ENCODE measurements at regions not wholly inside any gene's neighbourhood (a gene's known extent, or its start where the extent isn't known, plus 50 kb on each side); places are given as distances from the start of the nearest gene placed in this dataset.
"Not testable (repeated sequence)": the region's sequence is repeated elsewhere in the genome, so short reads cannot be mapped to it uniquely, and the experiment has no call there.

- DNase-seq = no peak
- no peaks in the 10 kb centered on the region for H3K4me1 ChIP-seq
- no peak overlapping the region for H3K27ac ChIP-seq
- no peaks in the 10 kb centered on the region for H3K36me3 ChIP-seq
- no peaks in the 10 kb centered on the region for H3K9me3 ChIP-seq
- no peaks in the 10 kb centered on the region for H3K27me3 ChIP-seq
- H3K4me3 ChIP-seq = no peak overlapping the region
- TF ChIP-seq CTCF (IDR thresholded peaks at IDR 0.05) (no peak), POLR2A (IDR thresholded peaks at IDR 0.05) (no peak)
These were observed 254.0 kb upstream of the DSEL start for GRCh38 chr18:67770520-67770919.

GRCh38 chr18:67766930-67767329, 250.4 kb upstream of the DSEL start:
- Histone ChIP-seq H3K4me1 (no peaks in the 10 kb centered on the region), H3K36me3 (no peaks in the 10 kb centered on the region), H3K27ac (no peak overlapping the region), H3K4me3 (no peak overlapping the region), H3K27me3 (no peaks in the 10 kb centered on the region), H3K9me3 (no peaks in the 10 kb centered on the region)
- DNase-seq = no peak
- no peak for TF ChIP-seq CTCF (IDR thresholded peaks at IDR 0.05)

GRCh38 chr18:67752211-67752610, 235.7 kb upstream of the DSEL start:
- H3K4me3 ChIP-seq, DNase-seq, H3K4me1 ChIP-seq, H3K27ac ChIP-seq, H3K36me3 ChIP-seq, H3K27me3 ChIP-seq, H3K9me3 ChIP-seq: not testable (repeated sequence)

- Histone ChIP-seq H3K4me3 (no peak overlapping the region), H3K27me3 (no peaks in the 10 kb centered on the region), H3K27ac (no peak overlapping the region), H3K9me3 (no peaks in the 10 kb centered on the region), H3K36me3 (no peaks in the 10 kb centered on the region), H3K4me1 (no peaks in the 10 kb centered on the region)
- TF ChIP-seq POLR2A (IDR thresholded peaks at IDR 0.05) = no peak
- DNase-seq = no peak
These were observed 226.4 kb upstream of the DSEL start for GRCh38 chr18:67742954-67743353.

- TF ChIP-seq CTCF (IDR thresholded peaks at IDR 0.05) (no peak), POLR2A (IDR thresholded peaks at IDR 0.05) (no peak)
- H3K4me3 ChIP-seq = no peak overlapping the region
- H3K4me1 ChIP-seq = no peaks in the 10 kb centered on the region
- no peaks in the 10 kb centered on the region for H3K9me3 ChIP-seq
- no peaks in the 10 kb centered on the region for H3K36me3 ChIP-seq
- no peaks in the 10 kb centered on the region for H3K27me3 ChIP-seq
- H3K27ac ChIP-seq = no peak overlapping the region
- no peak for DNase-seq
These were observed 226.0 kb upstream of the DSEL start for GRCh38 chr18:67742525-67742924.

GRCh38 chr18:67735506-67735905, 219.0 kb upstream of the DSEL start:
- TF ChIP-seq CTCF (IDR thresholded peaks at IDR 0.05) (no peak), POLR2A (IDR thresholded peaks at IDR 0.05) (no peak)
- no peak for DNase-seq
- no peaks in the 10 kb centered on the region for H3K4me1 ChIP-seq

GRCh38 chr18:67733088-67733487, 216.6 kb upstream of the DSEL start:
- H3K4me3 ChIP-seq = no peak overlapping the region
- no peaks in the 10 kb centered on the region for H3K36me3 ChIP-seq
- no peaks in the 10 kb centered on the region for H3K27me3 ChIP-seq
- TF ChIP-seq CTCF (IDR thresholded peaks at IDR 0.05) (no peak), POLR2A (IDR thresholded peaks at IDR 0.05) (no peak)
- no peak for DNase-seq
- H3K4me1 ChIP-seq = no peaks in the 10 kb centered on the region
- H3K9me3 ChIP-seq = no peaks in the 10 kb centered on the region
- no peak overlapping the region for H3K27ac ChIP-seq

More at GRCh38 chr18:67735506-67735905, 219.0 kb upstream of the DSEL start:
- H3K9me3 ChIP-seq = no peaks in the 10 kb centered on the region
- no peaks in the 10 kb centered on the region for H3K27me3 ChIP-seq
- H3K27ac ChIP-seq = no peak overlapping the region
- no peaks in the 10 kb centered on the region for H3K36me3 ChIP-seq
- H3K4me3 ChIP-seq = no peak overlapping the region

Data from Peyer's patch (tissue), 4 donors.